Trophoblast cell (in vitro differentiated cells and primary cell): ENCODE measurements at regions not wholly inside any gene's neighbourhood (a gene's known extent, or its start where the extent isn't known, plus 50 kb on each side); places are given as distances from the start of the nearest gene placed in this dataset.
"Not testable (repeated sequence)": the region's sequence is repeated elsewhere in the genome, so short reads cannot be mapped to it uniquely, and the experiment has no call there.

Experiments
- DNase-seq, 2 donors: peaks; one replicate each; pipeline ENCODE4 v3.0.0-alpha.2; 2016
- H2AFZ ChIP-seq: 2 replicates; pipeline ENCODE4 v1.6.1; 2013; ENCODE audit warnings: low read length, moderate library complexity, mild to moderate bottlenecking; ENCODE audit not compliant: insufficient read depth, poor library complexity
- H2AK5ac ChIP-seq: 2 replicates; pipeline ENCODE4 v1.6.1; 2013; ENCODE audit warnings: mild to moderate bottlenecking, low read length
- H2BK120ac ChIP-seq: 2 replicates; pipeline ENCODE4 v1.6.1; 2013; ENCODE audit warnings: low read length, mild to moderate bottlenecking, moderate library complexity; ENCODE audit not compliant: insufficient read depth, poor library complexity
- H2BK12ac ChIP-seq: 2 replicates; pipeline ENCODE4 v1.6.1; 2013; ENCODE audit warnings: mild to moderate bottlenecking, low read length, moderate library complexity
- H2BK5ac ChIP-seq: 2 replicates; pipeline ENCODE4 v1.6.1; 2013; ENCODE audit warnings: low read length, low read depth, moderate library complexity, mild to moderate bottlenecking; ENCODE audit not compliant: poor library complexity
- H3K14ac ChIP-seq: 2 replicates; pipeline ENCODE4 v1.6.1; 2013; ENCODE audit warnings: mild to moderate bottlenecking, low read length
- H3K18ac ChIP-seq: 2 replicates; pipeline ENCODE4 v1.6.1; 2013; ENCODE audit warnings: mild to moderate bottlenecking, low read length
- H3K23ac ChIP-seq: 2 replicates; pipeline ENCODE4 v1.6.1; 2013; ENCODE audit warnings: low read length
- H3K27ac ChIP-seq: 2 replicates; pipeline ENCODE4 v1.5.1; 2013; ENCODE audit warnings: low read depth, mild to moderate bottlenecking, inconsistent platforms, low read length, moderate library complexity
- H3K27me3 ChIP-seq: 2 replicates; pipeline ENCODE4 v1.6.1; 2013; ENCODE audit warnings: inconsistent platforms, mild to moderate bottlenecking, low read length, moderate library complexity; ENCODE audit not compliant: insufficient read depth
- H3K36me3 ChIP-seq, 2 experiments: 1 replicate in 1 of 2; 2 replicates in 1 of 2; pipeline ENCODE4 v1.6.1; 2013; ENCODE audit warnings: low read length in 2 of 2, mild to moderate bottlenecking in 2 of 2, moderate library complexity in 1 of 2; ENCODE audit not compliant: insufficient read depth in 2 of 2, control insufficient read depth in 1 of 2
- H3K4ac ChIP-seq: 2 replicates; pipeline ENCODE4 v1.6.1; 2013; ENCODE audit warnings: low read depth, mild to moderate bottlenecking, low read length, moderate library complexity
- H3K4me1 ChIP-seq, 2 experiments: 1 replicate in 1 of 2; 2 replicates in 1 of 2; pipeline ENCODE4 v1.6.1; 2013; ENCODE audit warnings: low read length in 2 of 2, mild to moderate bottlenecking in 2 of 2, moderate library complexity in 1 of 2; ENCODE audit not compliant: insufficient read depth in 2 of 2, control insufficient read depth in 1 of 2
- H3K4me2 ChIP-seq: 2 replicates; pipeline ENCODE4 v1.6.1; 2013; ENCODE audit warnings: inconsistent platforms, mild to moderate bottlenecking, low read length, moderate library complexity
- H3K4me3 ChIP-seq: 2 replicates; pipeline ENCODE4 v1.5.1; 2013; ENCODE audit warnings: mild to moderate bottlenecking, low read depth, low read length, inconsistent platforms
- H3K79me1 ChIP-seq: one replicate; pipeline ENCODE4 v1.6.1; 2013; ENCODE audit warnings: low read length
- H3K79me2 ChIP-seq: 2 replicates; pipeline ENCODE4 v1.6.1; 2013; ENCODE audit warnings: low read length, mild to moderate bottlenecking; ENCODE audit not compliant: control insufficient read depth, insufficient read depth, poor library complexity
- H3K9ac ChIP-seq: 2 replicates; pipeline ENCODE4 v1.6.1; 2013; ENCODE audit warnings: mild to moderate bottlenecking, low read length
- H3K9me3 ChIP-seq: 2 replicates; pipeline ENCODE4 v1.6.1; 2013; ENCODE audit warnings: low read depth, mild to moderate bottlenecking, control low read depth, inconsistent platforms, low read length; ENCODE audit not compliant: insufficient read depth
- H4K12ac ChIP-seq: 2 replicates; pipeline ENCODE4 v1.6.1; 2013; ENCODE audit warnings: low read depth, mild to moderate bottlenecking, low read length, moderate library complexity
- H4K8ac ChIP-seq: 2 replicates; pipeline ENCODE4 v1.6.1; 2013; ENCODE audit warnings: low read depth, mild to moderate bottlenecking, low read length, moderate library complexity
- H4K91ac ChIP-seq: one replicate; pipeline ENCODE4 v1.6.1; 2013; ENCODE audit warnings: low read depth, mild to moderate bottlenecking, low read length, moderate library complexity
- WGBS: extraction: QIAGEN DNeasy Blood & Tissue Kit; methylation state at CpG from one replicate; pipeline ENCODE4 v1.1.7; 2013; ENCODE audit warnings: missing lambda C conversion rate; ENCODE audit not compliant: insufficient read length, insufficient coverage; ENCODE audit errors: extremely low coverage; 5-methylcytosine and 5-hydroxymethylcytosine counted together

GRCh38 chr6:85278466-85279035 lies 171.3 kb upstream of the NT5E start:
- no peaks in the 10 kb centered on the region for H3K9me3 ChIP-seq
- no peak overlapping the region for H3K23ac ChIP-seq
- H2BK5ac ChIP-seq, result no peak overlapping the region
- H3K4me3 ChIP-seq, result no peak overlapping the region
- H3K18ac ChIP-seq, result no peak overlapping the region
- H3K4ac ChIP-seq, result no peak overlapping the region
- no peak overlapping the region for H4K8ac ChIP-seq
- H2AK5ac ChIP-seq, result no peak overlapping the region
- no peak overlapping the region for H4K91ac ChIP-seq
- H3K4me2 ChIP-seq, result no peak overlapping the region
- no CpG with 5 or more reads among the region's 3 CpGs for WGBS
- DNase-seq, result no peak
- H3K9ac ChIP-seq, result no peak overlapping the region
- H3K4me1 ChIP-seq, result peaks cover 0 to 3% of the 10 kb centered on the region in 2 experiments
- no peaks in the 10 kb centered on the region for H3K79me2 ChIP-seq
- H3K14ac ChIP-seq, result no peak overlapping the region
- H2AFZ ChIP-seq, result no peak overlapping the region
- H3K27ac ChIP-seq, result no peak overlapping the region
- H3K79me1 ChIP-seq, result no peaks in the 10 kb centered on the region
- no peak overlapping the region for H2BK12ac ChIP-seq
- H3K27me3 ChIP-seq, result no peaks in the 10 kb centered on the region
- H4K12ac ChIP-seq, result no peak overlapping the region
- no peaks in the 10 kb centered on the region for H3K36me3 ChIP-seq
- no peak overlapping the region for H2BK120ac ChIP-seq

GRCh38 chr6:85276026-85276425 lies 173.9 kb upstream of the NT5E start:
- H4K8ac ChIP-seq, H4K91ac ChIP-seq, H3K4me3 ChIP-seq, H4K12ac ChIP-seq, H3K9ac ChIP-seq, H3K36me3 ChIP-seq, H3K27me3 ChIP-seq, H3K14ac ChIP-seq, H3K4me2 ChIP-seq, H3K18ac ChIP-seq, H2AFZ ChIP-seq, H2BK120ac ChIP-seq, H2AK5ac ChIP-seq, H3K4me1 ChIP-seq, H2BK12ac ChIP-seq, H3K9me3 ChIP-seq, H3K79me2 ChIP-seq, H3K27ac ChIP-seq, H3K23ac ChIP-seq, DNase-seq, H3K79me1 ChIP-seq, H3K4ac ChIP-seq, H2BK5ac ChIP-seq: not testable (repeated sequence)
- WGBS, result no CpG with 5 or more reads among the region's 1 CpG

GRCh38 chr6:85275338-85275985 lies 174.4 kb upstream of the NT5E start:
- Histone ChIP-seq H3K9me3 (no peaks in the 10 kb centered on the region), H2BK120ac (no peak overlapping the region), H3K23ac (no peak overlapping the region), H4K91ac (no peak overlapping the region), H2BK12ac (no peak overlapping the region), H3K4ac (no peak overlapping the region), H3K14ac (no peak overlapping the region), H3K4me3 (no peak overlapping the region), H4K8ac (no peak overlapping the region), H3K9ac (no peak overlapping the region), H3K79me2 (no peaks in the 10 kb centered on the region), H3K36me3 (no peaks in the 10 kb centered on the region), H3K79me1 (no peaks in the 10 kb centered on the region), H3K4me2 (no peak overlapping the region), H3K4me1 (peaks cover 0 to 3% of the 10 kb centered on the region in 2 experiments), H3K27me3 (no peaks in the 10 kb centered on the region), H2AFZ (no peak overlapping the region), H4K12ac (no peak overlapping the region), H2BK5ac (no peak overlapping the region), H3K18ac (no peak overlapping the region), H2AK5ac (no peak overlapping the region), H3K27ac (no peak overlapping the region)
- WGBS, result no CpG with 5 or more reads among the region's 6 CpGs
- no peak for DNase-seq

- H2BK5ac ChIP-seq, result no peak overlapping the region
- no peak overlapping the region for H4K91ac ChIP-seq
- no peaks in the 10 kb centered on the region for H3K9me3 ChIP-seq
- no peak overlapping the region for H2AK5ac ChIP-seq
- H3K9ac ChIP-seq, result no peak overlapping the region
- H3K79me2 ChIP-seq, result no peaks in the 10 kb centered on the region
- no peaks in the 10 kb centered on the region for H3K36me3 ChIP-seq
- H3K4me1 ChIP-seq, result peaks cover 0 to 3% of the 10 kb centered on the region in 2 experiments
- H4K12ac ChIP-seq, result no peak overlapping the region
- no peak overlapping the region for H2BK120ac ChIP-seq
- DNase-seq, result no peak
- no peak overlapping the region for H3K18ac ChIP-seq
- no peak overlapping the region for H3K4me3 ChIP-seq
- H3K4ac ChIP-seq, result no peak overlapping the region
- H2AFZ ChIP-seq, result no peak overlapping the region
- no peaks in the 10 kb centered on the region for H3K79me1 ChIP-seq
- H2BK12ac ChIP-seq, result no peak overlapping the region
- H3K4me2 ChIP-seq, result no peak overlapping the region
- no peaks in the 10 kb centered on the region for H3K27me3 ChIP-seq
- no peak overlapping the region for H3K27ac ChIP-seq
- no peak overlapping the region for H3K23ac ChIP-seq
- no peak overlapping the region for H4K8ac ChIP-seq
- no peak overlapping the region for H3K14ac ChIP-seq
These were observed 176.0 kb upstream of the NT5E start for GRCh38 chr6:85273870-85274269.
